ENCODE measurements at regions not wholly inside any gene's neighbourhood (a gene's known extent, or its start where the extent isn't known, plus 50 kb on each side); places are given as distances from the start of the nearest gene placed in this dataset.
A peak's percentile ranks its signal among the peaks of the same experiment; 100 is the strongest.

DNA sequence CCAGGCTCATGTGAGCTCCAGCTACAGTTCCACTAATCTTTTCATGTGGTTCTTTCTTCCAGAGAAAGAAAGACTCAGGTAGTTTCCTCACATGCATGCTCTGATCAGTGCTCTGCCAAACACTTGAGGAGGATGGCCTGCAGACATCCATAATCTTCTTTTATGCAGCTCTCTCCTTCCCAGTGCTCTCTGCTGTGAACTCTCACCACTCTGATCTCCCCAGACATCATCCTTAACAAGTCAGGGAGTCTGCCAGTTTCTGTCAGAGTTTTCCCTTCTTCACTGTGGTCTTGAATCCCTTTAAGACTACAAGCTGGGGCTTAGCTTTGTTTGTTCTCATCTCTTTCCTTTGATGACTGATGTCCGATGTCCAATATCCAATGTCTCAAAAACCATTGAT lies 203.4 kb upstream of the PRKCQ start:
- TF ChIP-seq, protein P1, sequence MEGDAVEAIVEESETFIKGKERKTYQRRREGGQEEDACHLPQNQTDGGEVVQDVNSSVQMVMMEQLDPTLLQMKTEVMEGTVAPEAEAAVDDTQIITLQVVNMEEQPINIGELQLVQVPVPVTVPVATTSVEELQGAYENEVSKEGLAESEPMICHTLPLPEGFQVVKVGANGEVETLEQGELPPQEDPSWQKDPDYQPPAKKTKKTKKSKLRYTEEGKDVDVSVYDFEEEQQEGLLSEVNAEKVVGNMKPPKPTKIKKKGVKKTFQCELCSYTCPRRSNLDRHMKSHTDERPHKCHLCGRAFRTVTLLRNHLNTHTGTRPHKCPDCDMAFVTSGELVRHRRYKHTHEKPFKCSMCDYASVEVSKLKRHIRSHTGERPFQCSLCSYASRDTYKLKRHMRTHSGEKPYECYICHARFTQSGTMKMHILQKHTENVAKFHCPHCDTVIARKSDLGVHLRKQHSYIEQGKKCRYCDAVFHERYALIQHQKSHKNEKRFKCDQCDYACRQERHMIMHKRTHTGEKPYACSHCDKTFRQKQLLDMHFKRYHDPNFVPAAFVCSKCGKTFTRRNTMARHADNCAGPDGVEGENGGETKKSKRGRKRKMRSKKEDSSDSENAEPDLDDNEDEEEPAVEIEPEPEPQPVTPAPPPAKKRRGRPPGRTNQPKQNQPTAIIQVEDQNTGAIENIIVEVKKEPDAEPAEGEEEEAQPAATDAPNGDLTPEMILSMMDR (IDR thresholded peaks at IDR 0.05; ENCODE audit: insufficient read depth, low read depth, low read length, missing control alignments) = no peak
- no peak overlapping the region for H3K4me3 ChIP-seq (ENCODE audit: low read length)
- DNase-seq (ENCODE audit: low read depth) = no peak

- TF ChIP-seq, protein P1 (IDR thresholded peaks at IDR 0.05; ENCODE audit: insufficient read depth, low read depth, low read length, missing control alignments) = no peak
- DNase-seq (ENCODE audit: low read depth) = no peak
- H3K4me3 ChIP-seq (ENCODE audit: low read length) = no peak overlapping the region
Measured at GRCh38 chr10:6782378-6782777, 202.3 kb upstream of the PRKCQ start.

- no peak overlapping the region for H3K4me3 ChIP-seq (ENCODE audit: low read length)
- TF ChIP-seq, protein P1 (IDR thresholded peaks at IDR 0.05; ENCODE audit: insufficient read depth, low read depth, low read length, missing control alignments) = no peak
- no peak for DNase-seq (ENCODE audit: low read depth)
Measured at GRCh38 chr10:6781133-6781770, 201.2 kb upstream of the PRKCQ start.

GRCh38 chr10:6780008-6780677 lies 200.1 kb upstream of the PRKCQ start:
- peak overlapping the region; percentile 29 for H3K4me3 ChIP-seq (ENCODE audit: low read length)
- no peak for DNase-seq (ENCODE audit: low read depth)
- TF ChIP-seq, protein P1 (IDR thresholded peaks at IDR 0.05; ENCODE audit: insufficient read depth, low read depth, low read length, missing control alignments) = no peak

GRCh38 chr10:6778992-6779701 lies 199.1 kb upstream of the PRKCQ start:
- peak overlapping the region; percentile 29 for H3K4me3 ChIP-seq (ENCODE audit: low read length)
- TF ChIP-seq, protein P1 (IDR thresholded peaks at IDR 0.05; ENCODE audit: insufficient read depth, low read depth, low read length, missing control alignments) = no peak
- peak; percentile 99 for DNase-seq (ENCODE audit: low read depth)

DNA sequence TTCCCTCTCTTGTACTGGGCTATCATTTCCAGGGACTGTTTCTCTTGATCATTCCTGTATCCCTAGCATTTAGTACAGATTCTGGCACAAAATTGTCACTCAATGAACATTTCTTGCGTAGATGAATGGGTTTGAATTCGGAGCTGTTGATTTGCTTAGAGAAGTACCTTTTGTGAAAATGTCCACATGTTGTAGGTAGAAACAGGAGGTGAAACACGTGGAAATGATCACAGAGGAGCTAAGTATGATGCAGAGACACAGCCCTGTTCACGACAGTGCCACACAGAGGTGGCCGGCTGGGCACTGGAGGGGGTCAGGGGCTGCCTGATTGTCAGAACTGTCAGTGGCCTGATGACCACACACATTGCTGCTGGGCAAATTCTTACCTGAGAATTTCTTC lies 196.1 kb upstream of the PRKCQ start:
- no peak overlapping the region for H3K4me3 ChIP-seq (ENCODE audit: low read length)
- TF ChIP-seq, protein P1 (IDR thresholded peaks at IDR 0.05; ENCODE audit: insufficient read depth, low read depth, low read length, missing control alignments) = no peak
- no peak for DNase-seq (ENCODE audit: low read depth)

Measured in epithelial cell of esophagus (primary cell).